ENCODE measurements at regions not wholly inside any gene's neighbourhood (a gene's known extent, or its start where the extent isn't known, plus 50 kb on each side); places are given as distances from the start of the nearest gene placed in this dataset.

DNA sequence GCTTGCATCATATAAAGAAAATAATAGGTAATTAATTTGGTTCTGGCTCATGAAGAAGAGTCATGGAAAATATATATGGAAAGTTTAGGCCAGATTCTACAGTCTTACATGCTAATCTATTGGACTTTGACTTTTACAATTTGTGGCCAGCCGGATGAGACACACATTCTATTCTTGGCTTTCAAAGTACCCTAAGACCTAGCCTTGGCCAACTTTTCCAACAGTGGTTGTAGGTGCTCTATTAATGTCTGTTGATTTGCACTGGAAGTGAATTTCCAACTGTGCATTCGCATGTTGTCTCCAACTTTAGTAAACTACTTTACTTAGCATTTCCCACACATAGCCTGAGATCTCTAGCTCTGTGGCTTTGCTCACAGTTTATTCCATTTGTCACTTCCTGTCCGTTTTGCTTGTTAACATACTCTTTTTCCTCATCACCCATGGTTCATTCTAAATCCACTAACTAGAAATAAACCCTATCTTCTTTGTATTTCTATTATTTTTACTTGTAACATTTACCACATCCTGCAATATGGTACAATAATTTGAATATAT lies 644.0 kb downstream of the PTPRC start:
- TF ChIP-seq, protein P1, sequence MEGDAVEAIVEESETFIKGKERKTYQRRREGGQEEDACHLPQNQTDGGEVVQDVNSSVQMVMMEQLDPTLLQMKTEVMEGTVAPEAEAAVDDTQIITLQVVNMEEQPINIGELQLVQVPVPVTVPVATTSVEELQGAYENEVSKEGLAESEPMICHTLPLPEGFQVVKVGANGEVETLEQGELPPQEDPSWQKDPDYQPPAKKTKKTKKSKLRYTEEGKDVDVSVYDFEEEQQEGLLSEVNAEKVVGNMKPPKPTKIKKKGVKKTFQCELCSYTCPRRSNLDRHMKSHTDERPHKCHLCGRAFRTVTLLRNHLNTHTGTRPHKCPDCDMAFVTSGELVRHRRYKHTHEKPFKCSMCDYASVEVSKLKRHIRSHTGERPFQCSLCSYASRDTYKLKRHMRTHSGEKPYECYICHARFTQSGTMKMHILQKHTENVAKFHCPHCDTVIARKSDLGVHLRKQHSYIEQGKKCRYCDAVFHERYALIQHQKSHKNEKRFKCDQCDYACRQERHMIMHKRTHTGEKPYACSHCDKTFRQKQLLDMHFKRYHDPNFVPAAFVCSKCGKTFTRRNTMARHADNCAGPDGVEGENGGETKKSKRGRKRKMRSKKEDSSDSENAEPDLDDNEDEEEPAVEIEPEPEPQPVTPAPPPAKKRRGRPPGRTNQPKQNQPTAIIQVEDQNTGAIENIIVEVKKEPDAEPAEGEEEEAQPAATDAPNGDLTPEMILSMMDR (IDR thresholded peaks at IDR 0.05) = no peak
- TF ChIP-seq POLR2A (IDR thresholded peaks at IDR 0.05) = no peak
